Naive thymus-derived CD4-positive, alpha-beta T cell (primary cell): ENCODE measurements at regions not wholly inside any gene's neighbourhood (a gene's known extent, or its start where the extent isn't known, plus 50 kb on each side); places are given as distances from the start of the nearest gene placed in this dataset.

ENCODE experiments used
- ATAC-seq: fragments of 150-1000 bp; cut with Tn5 transposase; 2 replicates; pipeline ENCODE4 v1.10.0; 2021; ENCODE audit warnings: mild to moderate bottlenecking, moderate library complexity
- CTCF ChIA-PET: fragments of 350-600 bp; sonication (Branson Sonifier 250); formaldehyde crosslinking; loops from one replicate; lab custom pipeline; 2021; ENCODE audit warnings: antibody characterized with exemption; lab: Charles Lee
- POLR2A ChIA-PET: fragments of 350-600 bp; sonication (Branson Sonifier 250); formaldehyde crosslinking; loops from one replicate; lab custom pipeline; 2021; ENCODE audit warnings: antibody characterized with exemption, inconsistent platforms; lab: Charles Lee
- DNase-seq, 9 donors: peaks; one replicate each; pipeline versions ENCODE4 v3.0.0 to v3.0.0-alpha.2; 2020 to 2022; ENCODE audit warnings: mixed read lengths in 1 of 9
- H3K27ac ChIP-seq: one replicate; pipeline ENCODE4 v1.7.0; 2013; ENCODE audit warnings: mild to moderate bottlenecking, low read depth, low read length, moderate library complexity
- H3K27me3 ChIP-seq, 2 donors: one replicate each; pipeline ENCODE4 v1.7.0; 2013; ENCODE audit warnings: low read length in 2 of 2, mild to moderate bottlenecking in 2 of 2, moderate library complexity in 2 of 2; ENCODE audit not compliant: control insufficient read depth in 2 of 2, insufficient read depth in 2 of 2
- H3K36me3 ChIP-seq, 3 experiments: 1 replicate in 2 of 3; 2 replicates in 1 of 3; pipeline ENCODE4 v1.7.0; 2013; ENCODE audit warnings: low read length in 3 of 3, mild to moderate bottlenecking in 3 of 3, moderate library complexity in 1 of 3; ENCODE audit not compliant: insufficient read depth in 3 of 3, control insufficient read depth in 2 of 3
- H3K4me1 ChIP-seq, 2 donors: one replicate each; pipeline ENCODE4 v1.7.0; 2013; ENCODE audit warnings: low read length in 2 of 2, mild to moderate bottlenecking in 2 of 2, moderate library complexity in 1 of 2; ENCODE audit not compliant: control insufficient read depth in 2 of 2, insufficient read depth in 2 of 2
- H3K4me3 ChIP-seq: 2 replicates; pipeline ENCODE4 v1.7.0; 2013; ENCODE audit warnings: mild to moderate bottlenecking, low read length
- H3K9me3 ChIP-seq, 3 experiments: 1 replicate in 2 of 3; 2 replicates in 1 of 3; pipeline ENCODE4 v1.7.0; 2013; ENCODE audit warnings: low read length in 3 of 3; ENCODE audit not compliant: control insufficient read depth in 2 of 3
- H3K27ac Mint-ChIP-seq, 9 donors: one replicate each; pipeline ENCODE4 v1.8.0; 2020 to 2022; ENCODE audit warnings: mixed read lengths in 9 of 9, mild to moderate bottlenecking in 8 of 9, moderate library complexity in 5 of 9, inconsistent platforms in 2 of 9
- H3K27me3 Mint-ChIP-seq, 5 donors: one replicate each; pipeline ENCODE4 v1.8.0; 2021 to 2022; ENCODE audit warnings: mixed read lengths in 5 of 5, mild to moderate bottlenecking in 1 of 5
- H3K36me3 Mint-ChIP-seq, 5 donors: one replicate each; pipeline ENCODE4 v1.8.0; 2020 to 2022; ENCODE audit warnings: mixed read lengths in 5 of 5, mild to moderate bottlenecking in 3 of 5, inconsistent platforms in 1 of 5
- H3K4me1 Mint-ChIP-seq, 7 donors: one replicate each; pipeline ENCODE4 v1.8.0; 2020 to 2022; ENCODE audit warnings: mixed read lengths in 7 of 7, mild to moderate bottlenecking in 3 of 7, inconsistent platforms in 1 of 7
- H3K4me3 Mint-ChIP-seq, 10 donors: one replicate each; pipeline ENCODE4 v1.8.0; 2020 to 2022; ENCODE audit warnings: mild to moderate bottlenecking in 10 of 10, mixed read lengths in 10 of 10, moderate library complexity in 6 of 10, inconsistent platforms in 2 of 10
- H3K9me3 Mint-ChIP-seq, 11 donors: one replicate each; pipeline ENCODE4 v1.8.0; 2020 to 2022; ENCODE audit warnings: mixed read lengths in 11 of 11, mild to moderate bottlenecking in 4 of 11, inconsistent platforms in 1 of 11, moderate library complexity in 1 of 11
- intact Hi-C, 2 donors: fragments of 100-400 bp; cut with micrococcal nuclease; formaldehyde crosslinking; loops; one replicate each; pipeline ENCODE4 v1.15.1; 2023

DNA sequence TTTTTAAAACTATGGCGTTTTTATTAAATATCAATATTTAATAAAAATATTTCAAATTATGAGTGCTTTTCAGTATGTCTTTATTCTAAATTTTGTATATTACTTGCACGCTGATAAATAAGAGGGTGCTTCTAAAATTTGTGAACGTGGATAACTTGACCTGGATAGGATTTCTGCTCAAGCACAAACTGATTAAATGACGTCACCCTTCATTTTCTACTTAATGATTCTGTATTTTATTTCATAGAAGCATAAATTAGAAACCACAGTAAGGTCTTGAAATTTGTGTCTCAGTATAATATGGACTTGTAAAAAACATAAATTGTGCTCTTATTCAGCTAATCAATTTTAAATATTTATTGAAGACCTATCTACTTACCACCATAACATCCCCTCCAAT, 903.7 kb downstream of the ROBO2 start:
- intact Hi-C loops = no loop called here
- no peaks in the 10 kb centered on the region for H3K9me3 ChIP-seq
- Mint-ChIP-seq H3K9me3 (peaks cover 0 to 22% (median 3%) of the 10 kb centered on the region in 11 donors), H3K36me3 (no peaks in the 10 kb centered on the region), H3K4me1 (no peaks in the 10 kb centered on the region), H3K27me3 (no peaks in the 10 kb centered on the region), H3K4me3 (no peak overlapping the region), H3K27ac (no peak overlapping the region)
- H3K27me3 ChIP-seq = no peaks in the 10 kb centered on the region
- no peaks in the 10 kb centered on the region for H3K4me1 ChIP-seq
- DNase-seq = no peak
- no peak overlapping the region for H3K27ac ChIP-seq
- ChIA-PET CTCF (no interaction called here), POLR2A (no interaction called here)
- H3K36me3 ChIP-seq = no peaks in the 10 kb centered on the region
- ATAC-seq = no peak
- H3K4me3 ChIP-seq = no peak overlapping the region

DNA sequence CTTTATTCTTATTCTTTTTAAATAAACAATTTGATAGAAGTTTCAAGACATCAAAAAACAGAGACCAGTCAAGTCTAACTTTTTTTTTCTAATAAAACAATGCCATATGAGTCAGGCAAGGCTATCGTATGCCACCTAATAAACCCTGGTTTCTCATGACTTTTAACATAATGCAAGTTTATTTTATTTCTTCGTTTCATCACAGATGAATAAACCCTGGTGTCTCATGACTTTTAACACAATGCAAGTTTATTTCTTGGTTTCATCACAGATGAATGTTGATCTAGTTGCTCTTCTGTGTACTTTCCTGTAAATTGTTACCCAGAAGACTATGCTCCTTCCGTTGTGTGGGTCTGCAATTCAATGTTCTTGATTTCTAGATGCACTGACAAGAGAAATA, 905.4 kb downstream of the ROBO2 start:
- ChIA-PET POLR2A (no interaction called here), CTCF (no interaction called here)
- no peak for DNase-seq
- Mint-ChIP-seq H3K27ac (no peak overlapping the region), H3K9me3 (peaks cover 0 to 20% (median 8%) of the 10 kb centered on the region in 11 donors), H3K4me3 (no peak overlapping the region), H3K27me3 (no peaks in the 10 kb centered on the region), H3K4me1 (no peaks in the 10 kb centered on the region), H3K36me3 (no peaks in the 10 kb centered on the region)
- H3K27me3 ChIP-seq = no peaks in the 10 kb centered on the region
- H3K9me3 ChIP-seq = no peaks in the 10 kb centered on the region
- H3K36me3 ChIP-seq = no peaks in the 10 kb centered on the region
- H3K27ac ChIP-seq = no peak overlapping the region
- no peak overlapping the region for H3K4me3 ChIP-seq
- no peaks in the 10 kb centered on the region for H3K4me1 ChIP-seq
- no peak for ATAC-seq
- intact Hi-C loops = no loop called here

DNA sequence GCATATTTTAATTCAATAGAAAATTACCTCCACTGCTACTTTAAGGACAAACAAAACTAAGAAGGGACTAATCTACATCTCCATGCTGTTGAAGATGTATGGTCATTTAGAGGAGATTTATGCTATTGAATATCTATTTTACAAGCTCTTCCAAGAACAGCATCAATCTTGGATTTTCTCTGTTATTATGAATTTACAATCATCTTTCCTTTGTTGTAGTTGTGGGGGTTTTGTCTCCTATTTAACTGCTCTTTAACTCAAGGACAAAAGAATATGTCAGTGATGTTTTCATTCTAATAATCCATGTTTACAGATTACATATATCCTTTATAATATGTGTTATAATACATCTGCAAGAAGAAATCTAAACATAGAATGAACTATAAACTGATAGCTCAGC, 907.8 kb downstream of the ROBO2 start:
- no peaks in the 10 kb centered on the region for H3K9me3 ChIP-seq
- no peak for ATAC-seq
- ChIA-PET CTCF (interaction anchor here (0.7 kb wide), 1 partner anchor 397 kb away, joined by 3 read pairs; no protein-coding TSS in a partner anchor), POLR2A (no interaction called here)
- peaks cover 1 to 18% (median 6%) of the 10 kb centered on the region in 11 donors for H3K9me3 Mint-ChIP-seq
- H3K4me3 ChIP-seq = no peak overlapping the region
- no peaks in the 10 kb centered on the region for H3K27me3 ChIP-seq
- no peak overlapping the region for H3K27ac Mint-ChIP-seq
- H3K27ac ChIP-seq = no peak overlapping the region
- no peaks in the 10 kb centered on the region for H3K27me3 Mint-ChIP-seq
- DNase-seq = no peak
- H3K36me3 ChIP-seq = no peaks in the 10 kb centered on the region
- no peaks in the 10 kb centered on the region for H3K4me1 Mint-ChIP-seq
- intact Hi-C loops = no loop called here
- no peak overlapping the region for H3K4me3 Mint-ChIP-seq
- peaks cover 0 to 2% (median 0%) of the 10 kb centered on the region in 5 donors for H3K36me3 Mint-ChIP-seq
- H3K4me1 ChIP-seq = no peaks in the 10 kb centered on the region

DNA sequence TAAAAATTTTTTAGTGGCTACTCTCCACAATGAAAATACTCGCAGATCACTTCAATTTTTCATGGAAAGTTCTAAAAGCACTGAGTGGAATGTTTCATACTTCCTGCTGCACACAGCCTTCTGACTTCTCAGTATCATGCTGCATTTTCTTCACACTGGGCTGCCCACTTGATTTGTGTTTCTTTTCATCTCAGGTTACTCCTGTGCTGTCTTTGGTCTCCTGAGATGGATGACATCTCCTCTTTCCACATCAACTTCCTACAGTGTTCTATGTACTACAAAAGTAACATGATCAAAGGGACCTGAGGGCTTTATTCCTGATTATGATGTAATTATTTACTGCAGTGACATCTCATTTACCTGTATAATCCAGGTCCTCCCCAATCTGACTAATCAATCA, 927.7 kb downstream of the ROBO2 start:
- CTCF ChIA-PET = no interaction called here
- Histone ChIP-seq H3K27ac (no peak overlapping the region), H3K36me3 (no peaks in the 10 kb centered on the region), H3K4me3 (no peak overlapping the region), H3K27me3 (no peaks in the 10 kb centered on the region), H3K4me1 (no peaks in the 10 kb centered on the region), H3K9me3 (no peaks in the 10 kb centered on the region)
- Mint-ChIP-seq H3K4me1 (peaks cover 0 to 2% (median 0%) of the 10 kb centered on the region in 7 donors), H3K27me3 (no peaks in the 10 kb centered on the region), H3K9me3 (peaks cover 0 to 28% (median 10%) of the 10 kb centered on the region in 11 donors), H3K36me3 (no peaks in the 10 kb centered on the region), H3K4me3 (no peak overlapping the region), H3K27ac (no peak overlapping the region)
- ATAC-seq (no peak), DNase-seq (no peak)
- intact Hi-C loops = no loop called here
- POLR2A ChIA-PET = no interaction called here

DNA sequence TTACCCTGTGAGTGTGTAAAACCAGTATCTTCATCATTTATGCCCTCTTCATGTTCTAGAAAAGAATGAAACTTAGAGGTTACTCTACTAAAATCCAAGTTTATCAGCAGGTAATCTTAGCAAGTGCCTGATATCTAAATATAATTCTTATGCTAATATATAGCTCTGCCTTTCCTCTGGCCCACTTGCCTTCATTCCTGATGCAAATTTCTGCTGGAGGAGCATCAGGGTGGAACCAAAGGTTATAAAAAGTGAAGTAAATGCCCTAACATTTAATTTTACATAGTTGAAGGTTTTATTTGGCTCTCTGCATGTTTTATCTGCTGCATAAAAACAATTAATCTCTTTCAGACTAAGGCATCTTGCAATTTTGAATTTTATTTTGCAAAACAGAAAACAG, 936.2 kb downstream of the ROBO2 start:
- Histone ChIP-seq H3K9me3 (no peaks in the 10 kb centered on the region), H3K27me3 (no peaks in the 10 kb centered on the region), H3K36me3 (no peaks in the 10 kb centered on the region), H3K4me1 (no peaks in the 10 kb centered on the region), H3K27ac (no peak overlapping the region), H3K4me3 (no peak overlapping the region)
- intact Hi-C loops = no loop called here
- Mint-ChIP-seq H3K4me1 (no peaks in the 10 kb centered on the region), H3K9me3 (peaks cover 0 to 28% (median 3%) of the 10 kb centered on the region in 11 donors), H3K27me3 (no peaks in the 10 kb centered on the region), H3K36me3 (no peaks in the 10 kb centered on the region), H3K27ac (no peak overlapping the region), H3K4me3 (no peak overlapping the region)
- POLR2A ChIA-PET = no interaction called here
- ATAC-seq = no peak
- no peak for DNase-seq
- CTCF ChIA-PET = no interaction called here

DNA sequence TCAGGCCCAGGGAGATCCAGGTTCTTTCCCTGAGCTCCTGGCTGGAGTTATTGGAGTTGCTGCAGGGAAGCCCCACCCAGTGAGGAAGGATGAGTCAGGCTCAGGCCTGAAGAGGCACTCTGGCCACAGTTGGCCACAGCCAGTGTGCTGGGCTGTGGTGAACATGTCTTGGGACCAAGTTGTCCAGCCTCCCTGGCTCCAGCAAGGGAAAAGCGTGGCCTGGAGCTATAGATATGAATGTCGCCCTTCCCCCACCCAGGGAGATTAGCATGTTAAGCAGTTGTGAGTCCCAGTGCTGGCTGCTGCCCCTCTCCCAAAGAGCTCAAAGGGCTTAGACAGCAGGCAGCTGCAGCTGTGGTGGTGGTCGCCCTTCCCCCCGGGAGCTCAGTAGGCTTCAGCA, 963.2 kb downstream of the ROBO2 start:
- no peaks in the 10 kb centered on the region for H3K4me1 ChIP-seq
- intact Hi-C loops = no loop called here
- peaks cover 3 to 46% (median 19%) of the 10 kb centered on the region in 11 donors for H3K9me3 Mint-ChIP-seq
- H3K4me3 Mint-ChIP-seq = no peak overlapping the region
- no peaks in the 10 kb centered on the region for H3K27me3 ChIP-seq
- ChIA-PET CTCF (no interaction called here), POLR2A (no interaction called here)
- no peaks in the 10 kb centered on the region for H3K36me3 Mint-ChIP-seq
- H3K27ac Mint-ChIP-seq = no peak overlapping the region
- no peak for DNase-seq
- H3K27me3 Mint-ChIP-seq = no peaks in the 10 kb centered on the region
- no peak overlapping the region for H3K4me3 ChIP-seq
- ATAC-seq = no peak
- H3K9me3 ChIP-seq = no peaks in the 10 kb centered on the region
- H3K36me3 ChIP-seq = no peaks in the 10 kb centered on the region
- no peak overlapping the region for H3K27ac ChIP-seq
- no peaks in the 10 kb centered on the region for H3K4me1 Mint-ChIP-seq

DNA sequence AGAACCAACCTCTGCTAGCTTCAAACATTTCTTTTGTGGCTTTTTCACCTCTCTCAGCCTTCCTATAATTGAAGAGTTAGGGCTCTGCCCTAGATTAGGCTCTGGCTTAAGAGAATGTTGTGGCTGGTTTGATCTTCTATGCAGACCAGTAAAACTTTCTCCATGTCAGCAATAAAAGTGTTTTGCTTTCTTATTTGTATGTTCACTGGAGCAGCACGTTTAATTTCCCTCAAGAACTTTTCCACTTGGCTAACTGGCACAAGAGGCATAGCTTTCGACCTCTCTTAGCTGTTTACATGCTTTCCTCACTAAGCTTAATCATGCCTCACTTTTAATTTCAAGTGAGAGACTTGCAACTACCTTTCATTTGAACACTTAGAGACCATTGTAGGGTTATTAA, 964.7 kb downstream of the ROBO2 start:
- Histone ChIP-seq H3K27ac (no peak overlapping the region), H3K4me3 (no peak overlapping the region), H3K36me3 (no peaks in the 10 kb centered on the region), H3K4me1 (no peaks in the 10 kb centered on the region), H3K9me3 (no peaks in the 10 kb centered on the region), H3K27me3 (no peaks in the 10 kb centered on the region)
- POLR2A ChIA-PET = no interaction called here
- DNase-seq = no peak
- H3K27me3 Mint-ChIP-seq = no peaks in the 10 kb centered on the region
- H3K4me3 Mint-ChIP-seq = no peak overlapping the region
- H3K4me1 Mint-ChIP-seq = no peaks in the 10 kb centered on the region
- no peak for ATAC-seq
- CTCF ChIA-PET = no interaction called here
- intact Hi-C loops = no loop called here
- H3K36me3 Mint-ChIP-seq = no peaks in the 10 kb centered on the region
- no peak overlapping the region for H3K27ac Mint-ChIP-seq
- peaks cover 5 to 56% (median 23%) of the 10 kb centered on the region in 11 donors for H3K9me3 Mint-ChIP-seq
